PC-9 (cell line): ENCODE measurements at regions not wholly inside any gene's neighbourhood (a gene's known extent, or its start where the extent isn't known, plus 50 kb on each side); places are given as distances from the start of the nearest gene placed in this dataset.

ENCODE experiments used
- BruUV-seq: library from RNA; stranded (reverse); fragments of 400-500 nt; replicated peaks from 2 replicates; lab custom pipeline; 2021; lab: Mats Ljungman, UMichigan
- CTCF ChIA-PET: fragments of 300-600 bp; sonication (Branson Sonifier 250); formaldehyde crosslinking; loops from one replicate; lab custom pipeline; 2022; ENCODE audit warnings: antibody characterized with exemption; lab: Charles Lee
- POLR2A ChIA-PET: fragments of 300-600 bp; sonication (Branson Sonifier 250); formaldehyde crosslinking; loops from one replicate; lab custom pipeline; 2022; ENCODE audit warnings: antibody characterized with exemption; ENCODE audit not compliant: unreplicated experiment; lab: Charles Lee
- DNase-seq, 2 experiments: peaks; one replicate each; pipeline versions ENCODE4 v3.0.0 to v3.0.0-alpha.2; 2015 to 2022; ENCODE audit warnings: mixed read lengths in 1 of 2
- H2AFZ ChIP-seq: fragments of 200-600 bp; sonication (generic); 2 replicates; pipeline ENCODE4 v1.8.1; 2017; ENCODE audit warnings: antibody characterized with exemption
- H3F3A ChIP-seq: fragments of 200-600 bp; sonication (generic); 2 replicates; pipeline ENCODE4 v1.8.1; 2017; ENCODE audit warnings: antibody characterized with exemption, mild to moderate bottlenecking, low read depth; ENCODE audit not compliant: insufficient read depth
- H3K27ac ChIP-seq: fragments of 200-600 bp; sonication (generic); 2 replicates; pipeline ENCODE4 v1.6.1; 2016; ENCODE audit warnings: mixed run types
- H3K27me3 ChIP-seq: fragments of 200-600 bp; sonication (generic); 2 replicates; pipeline ENCODE4 v1.6.1; 2016; ENCODE audit warnings: low read depth, mixed run types; ENCODE audit not compliant: insufficient read depth
- H3K36me3 ChIP-seq: fragments of 200-600 bp; sonication (generic); 2 replicates; pipeline ENCODE4 v1.6.1; 2016; ENCODE audit warnings: low read depth, mixed run types
- H3K4me1 ChIP-seq: fragments of 200-600 bp; sonication (generic); replicated peaks from 2 replicates; pipeline ENCODE4 v1.6.1; 2016; ENCODE audit warnings: mixed run types; ENCODE audit not compliant: insufficient read depth
- H3K4me2 ChIP-seq: fragments of 200-600 bp; sonication (generic); 2 replicates; pipeline ENCODE4 v1.6.1; 2017; ENCODE audit warnings: mixed run types
- H3K4me3 ChIP-seq: fragments of 200-600 bp; sonication (generic); 2 replicates; pipeline ENCODE4 v1.6.1; 2016; ENCODE audit warnings: mixed run types
- H3K79me2 ChIP-seq: fragments of 200-600 bp; sonication (generic); 2 replicates; pipeline ENCODE4 v1.6.1; 2017; ENCODE audit warnings: low read depth, mixed run types
- H3K9me2 ChIP-seq: fragments of 200-600 bp; sonication (generic); 2 replicates; pipeline ENCODE4 v1.8.1; 2017; ENCODE audit warnings: mild to moderate bottlenecking; ENCODE audit not compliant: insufficient read depth
- H3K9me3 ChIP-seq: fragments of 200-600 bp; sonication (generic); 2 replicates; pipeline ENCODE4 v1.8.1; 2016; ENCODE audit warnings: low read depth; ENCODE audit not compliant: insufficient read depth
- H4K20me1 ChIP-seq: fragments of 200-600 bp; sonication (generic); 2 replicates; pipeline ENCODE4 v1.8.1; 2017; ENCODE audit not compliant: insufficient read depth
- CTCF ChIP-seq: fragments of 200-600 bp; sonication (generic); conservative IDR thresholded peaks from 2 replicates; pipeline ENCODE4 v1.6.1; 2017; ENCODE audit warnings: mixed run types, antibody characterized with exemption, mild to moderate bottlenecking, moderate library complexity
- EZH2 ChIP-seq: fragments of 200-600 bp; sonication (generic); IDR thresholded peaks from 2 replicates; pipeline ENCODE4 v1.8.0; 2017; ENCODE audit warnings: antibody characterized with exemption, low read depth
- intact Hi-C: fragments of 100-400 bp; cut with micrococcal nuclease; formaldehyde crosslinking; loops from one replicate; pipeline ENCODE4 v1.10.0; 2022; ENCODE audit not compliant: unreplicated experiment

- H3K4me2 ChIP-seq: no peak overlapping the region
- H3K36me3 ChIP-seq: no peaks in the 10 kb centered on the region
- H3K9me3 ChIP-seq: no peaks in the 10 kb centered on the region
- no peak overlapping the region for H3K4me3 ChIP-seq
- H3K27ac ChIP-seq: no peak overlapping the region
- no peaks in the 10 kb centered on the region for H3F3A ChIP-seq
- H3K27me3 ChIP-seq: no peaks in the 10 kb centered on the region
- TF ChIP-seq EZH2 (no peak), CTCF (no peak)
- no peak for DNase-seq
- no peak overlapping the region for H2AFZ ChIP-seq
- POLR2A ChIA-PET: no interaction called here
- intact Hi-C loops: no loop called here
- CTCF ChIA-PET: no interaction called here
- H3K9me2 ChIP-seq: no peaks in the 10 kb centered on the region
- no peaks in the 10 kb centered on the region for H4K20me1 ChIP-seq
- no peaks in the 10 kb centered on the region for H3K4me1 ChIP-seq
- no TSS peak for BruUV-seq
- no peaks in the 10 kb centered on the region for H3K79me2 ChIP-seq
Observed at GRCh38 chr3:20809356-20809755, 623.4 kb upstream of the SGO1 start.

GRCh38 chr3:20808864-20809263 is 622.9 kb upstream of the SGO1 start:
- intact Hi-C loops: no loop called here

GRCh38 chr3:20798666-20799065 is 612.7 kb upstream of the SGO1 start:
- TF ChIP-seq CTCF (no peak), EZH2 (no peak)
- no peaks in the 10 kb centered on the region for H3K36me3 ChIP-seq

More at GRCh38 chr3:20808864-20809263, 622.9 kb upstream of the SGO1 start:
- H3K9me3 ChIP-seq: no peaks in the 10 kb centered on the region
- ChIA-PET CTCF (no interaction called here), POLR2A (no interaction called here)
- no peak overlapping the region for H3K4me3 ChIP-seq
- no peak for DNase-seq
- H3F3A ChIP-seq: no peaks in the 10 kb centered on the region
- H3K36me3 ChIP-seq: no peaks in the 10 kb centered on the region
- H3K27ac ChIP-seq: no peak overlapping the region
- no peak for TF ChIP-seq CTCF
- no peak for TF ChIP-seq EZH2
- H3K4me1 ChIP-seq: no peaks in the 10 kb centered on the region
- H3K27me3 ChIP-seq: no peaks in the 10 kb centered on the region
- H2AFZ ChIP-seq: no peak overlapping the region
- no peaks in the 10 kb centered on the region for H3K79me2 ChIP-seq
- no peaks in the 10 kb centered on the region for H3K9me2 ChIP-seq
- H3K4me2 ChIP-seq: no peak overlapping the region
- no peaks in the 10 kb centered on the region for H4K20me1 ChIP-seq
- no TSS peak for BruUV-seq

More at GRCh38 chr3:20798666-20799065, 612.7 kb upstream of the SGO1 start:
- no peaks in the 10 kb centered on the region for H3F3A ChIP-seq
- H3K4me2 ChIP-seq: no peak overlapping the region
- H2AFZ ChIP-seq: no peak overlapping the region
- no peak overlapping the region for H3K4me3 ChIP-seq
- no peak overlapping the region for H3K27ac ChIP-seq
- no peaks in the 10 kb centered on the region for H3K4me1 ChIP-seq
- DNase-seq: no peak
- CTCF ChIA-PET: no interaction called here
- no peaks in the 10 kb centered on the region for H3K9me3 ChIP-seq
- BruUV-seq: no TSS peak
- intact Hi-C loops: no loop called here
- POLR2A ChIA-PET: no interaction called here
- H3K79me2 ChIP-seq: no peaks in the 10 kb centered on the region
- H3K27me3 ChIP-seq: no peaks in the 10 kb centered on the region
- H4K20me1 ChIP-seq: no peaks in the 10 kb centered on the region
- H3K9me2 ChIP-seq: no peaks in the 10 kb centered on the region
